ENCODE measurements at regions not wholly inside any gene's neighbourhood (a gene's known extent, or its start where the extent isn't known, plus 50 kb on each side); places are given as distances from the start of the nearest gene placed in this dataset.
"Not testable (repeated sequence)": the region's sequence is repeated elsewhere in the genome, so short reads cannot be mapped to it uniquely, and the experiment has no call there.

- not testable (repeated sequence) for H3K4me3 Mint-ChIP-seq, H3K27ac Mint-ChIP-seq, ATAC-seq, H3K4me1 Mint-ChIP-seq, H3K27me3 Mint-ChIP-seq
- Mint-ChIP-seq H3K9me3 (peaks cover 55% of the 10 kb centered on the region), H3K36me3 (peaks cover 16% of the 10 kb centered on the region)
These were observed 1057.5 kb upstream of the USP9Y start for GRCh38 chrY:11643549-11643948.

GRCh38 chrY:11668221-11668620 lies 1032.8 kb upstream of the USP9Y start:
- Mint-ChIP-seq H3K4me1 (no peaks in the 10 kb centered on the region), H3K9me3 (peaks cover 81% of the 10 kb centered on the region), H3K4me3 (no peak overlapping the region), H3K27ac (no peak overlapping the region), H3K27me3 (no peaks in the 10 kb centered on the region), H3K36me3 (no peaks in the 10 kb centered on the region)
- ATAC-seq = no peak

All from stimulated activated memory B cell treated with anti-CD40 and anti-IgM and Interleukin-4, amounts not matched to agents 10 μg/mL and 1 μg/mL and 100 μg/mL, for 72 hours (primary cell).